Natural killer cell (primary cell): ENCODE measurements at regions not wholly inside any gene's neighbourhood (a gene's known extent, or its start where the extent isn't known, plus 50 kb on each side); places are given as distances from the start of the nearest gene placed in this dataset.

Source experiments
- ATAC-seq, 3 donors: fragments of 150-1000 bp in 2 of 3; fragments of 200-7000 bp in 1 of 3; cut with Tn5 transposase; 1 replicate in 1 of 3; 2 replicates in 2 of 3; pipeline ENCODE4 v1.10.0; 2021; ENCODE audit warnings: mild to moderate bottlenecking in 2 of 3, moderate library complexity in 2 of 3
- DNase-seq, 2 donors: peaks; one replicate each; pipeline versions ENCODE4 v3.0.0 to v3.0.0-alpha.2; 2013 to 2021; ENCODE audit warnings: mixed read lengths in 1 of 2
- H3K27ac ChIP-seq: one replicate; pipeline ENCODE4 v1.5.1; 2013; ENCODE audit warnings: mild to moderate bottlenecking, low read length
- H3K27me3 ChIP-seq: one replicate; pipeline ENCODE4 v1.6.1; 2013; ENCODE audit warnings: low read length; ENCODE audit not compliant: control insufficient read depth, insufficient read depth
- H3K36me3 ChIP-seq: one replicate; pipeline ENCODE4 v1.6.1; 2013; ENCODE audit warnings: low read length; ENCODE audit not compliant: control insufficient read depth, insufficient read depth
- H3K4me1 ChIP-seq: one replicate; pipeline ENCODE4 v1.6.1; 2013; ENCODE audit warnings: low read length; ENCODE audit not compliant: control insufficient read depth, insufficient read depth
- H3K4me3 ChIP-seq: one replicate; pipeline ENCODE4 v1.5.1; 2013; ENCODE audit warnings: low read length
- H3K9me3 ChIP-seq: one replicate; pipeline ENCODE4 v1.6.1; 2013; ENCODE audit warnings: low read length; ENCODE audit not compliant: control insufficient read depth, insufficient read depth
- H3K27ac Mint-ChIP-seq, 2 donors: one replicate each; pipeline ENCODE4 v1.8.0; 2022; ENCODE audit warnings: mild to moderate bottlenecking in 2 of 2, mixed read lengths in 2 of 2, moderate library complexity in 1 of 2
- H3K27me3 Mint-ChIP-seq, 2 donors: one replicate each; pipeline ENCODE4 v1.8.0; 2022; ENCODE audit warnings: low read depth in 2 of 2, mixed read lengths in 2 of 2
- H3K36me3 Mint-ChIP-seq: one replicate; pipeline ENCODE4 v1.8.0; 2022; ENCODE audit warnings: mixed read lengths
- H3K4me1 Mint-ChIP-seq, 2 donors: one replicate each; pipeline ENCODE4 v1.8.0; 2022; ENCODE audit warnings: mixed read lengths in 2 of 2
- H3K4me3 Mint-ChIP-seq: one replicate; pipeline ENCODE4 v1.8.0; 2022; ENCODE audit warnings: mild to moderate bottlenecking, moderate library complexity, mixed read lengths
- H3K9me3 Mint-ChIP-seq, 2 donors: one replicate each; pipeline ENCODE4 v1.8.0; 2022; ENCODE audit warnings: mixed read lengths in 2 of 2
- CTCF ChIP-seq: fragments of 200-600 bp; IDR thresholded peaks from one replicate; pipeline ENCODE4 v1.8.0; 2022; ENCODE audit warnings: antibody characterized with exemption
- WGBS: methylation state at CpG from one replicate; pipeline ENCODE4 v1.1.7; 2013; ENCODE audit warnings: missing lambda C conversion rate; ENCODE audit not compliant: insufficient coverage; 5-methylcytosine and 5-hydroxymethylcytosine counted together
- intact Hi-C: fragments of 100-400 bp; cut with micrococcal nuclease; formaldehyde crosslinking; loops from one replicate; pipeline ENCODE4 v1.14.2; 2022

GRCh38 chr18:53864770-53865169 is 359.7 kb downstream of the MBD2 start:
- H3K9me3 Mint-ChIP-seq, result peaks cover 3 to 5% of the 10 kb centered on the region in 2 donors
- intact Hi-C loops, result no loop called here

GRCh38 chr18:53862921-53863320 is 361.5 kb downstream of the MBD2 start:
- ATAC-seq, result no peak

More at GRCh38 chr18:53864770-53865169, 359.7 kb downstream of the MBD2 start:
- no peaks in the 10 kb centered on the region for H3K9me3 ChIP-seq
- Mint-ChIP-seq H3K27ac (no peak overlapping the region), H3K36me3 (no peaks in the 10 kb centered on the region), H3K27me3 (no peaks in the 10 kb centered on the region), H3K4me1 (no peaks in the 10 kb centered on the region), H3K4me3 (no peak overlapping the region)
- no peak overlapping the region for H3K4me3 ChIP-seq
- H3K36me3 ChIP-seq, result no peaks in the 10 kb centered on the region
- ATAC-seq (no peak), DNase-seq (no peak)
- 65% methylated on average over 4 of the region's 5 CpGs for WGBS
- no peak for TF ChIP-seq CTCF
- H3K27ac ChIP-seq, result no peak overlapping the region
- no peaks in the 10 kb centered on the region for H3K4me1 ChIP-seq
- H3K27me3 ChIP-seq, result no peaks in the 10 kb centered on the region

GRCh38 chr18:53861185-53861584 is 363.3 kb downstream of the MBD2 start:
- no peak for DNase-seq
- intact Hi-C loops, result no loop called here
- Histone ChIP-seq H3K4me3 (no peak overlapping the region), H3K36me3 (no peaks in the 10 kb centered on the region), H3K27me3 (no peaks in the 10 kb centered on the region), H3K9me3 (no peaks in the 10 kb centered on the region), H3K4me1 (no peaks in the 10 kb centered on the region), H3K27ac (no peak overlapping the region)
- WGBS, result no CpG with 5 or more reads among the region's 1 CpG
- Mint-ChIP-seq H3K9me3 (peaks cover 3 to 4% of the 10 kb centered on the region in 2 donors), H3K36me3 (no peaks in the 10 kb centered on the region), H3K4me1 (no peaks in the 10 kb centered on the region), H3K4me3 (no peak overlapping the region), H3K27me3 (no peaks in the 10 kb centered on the region), H3K27ac (no peak overlapping the region)
- no peak for ATAC-seq
- no peak for TF ChIP-seq CTCF

More at GRCh38 chr18:53862921-53863320, 361.5 kb downstream of the MBD2 start:
- Mint-ChIP-seq H3K9me3 (peaks cover 4 to 5% of the 10 kb centered on the region in 2 donors), H3K27ac (no peak overlapping the region), H3K4me3 (no peak overlapping the region), H3K4me1 (no peaks in the 10 kb centered on the region), H3K27me3 (no peaks in the 10 kb centered on the region), H3K36me3 (no peaks in the 10 kb centered on the region)
- Histone ChIP-seq H3K27ac (no peak overlapping the region), H3K4me1 (no peaks in the 10 kb centered on the region), H3K4me3 (no peak overlapping the region), H3K27me3 (no peaks in the 10 kb centered on the region), H3K9me3 (no peaks in the 10 kb centered on the region), H3K36me3 (no peaks in the 10 kb centered on the region)
- DNase-seq, result no peak
- TF ChIP-seq CTCF, result no peak
- intact Hi-C loops, result no loop called here
- 6% methylated on average over 1 of the region's 1 CpG for WGBS

- Histone ChIP-seq H3K4me3 (no peak overlapping the region), H3K36me3 (no peaks in the 10 kb centered on the region), H3K27ac (no peak overlapping the region), H3K27me3 (no peaks in the 10 kb centered on the region), H3K4me1 (no peaks in the 10 kb centered on the region), H3K9me3 (no peaks in the 10 kb centered on the region)
- no peaks in the 10 kb centered on the region for H3K36me3 Mint-ChIP-seq
- H3K27me3 Mint-ChIP-seq, result no peaks in the 10 kb centered on the region
- no peak for ATAC-seq
- no peak for TF ChIP-seq CTCF
- peaks cover 3 to 4% of the 10 kb centered on the region in 2 donors for H3K9me3 Mint-ChIP-seq
- H3K4me3 Mint-ChIP-seq, result no peak overlapping the region
- no peaks in the 10 kb centered on the region for H3K4me1 Mint-ChIP-seq
- WGBS, result 100% methylated on average over 1 of the region's 1 CpG
- intact Hi-C loops, result no loop called here
- no peak for DNase-seq
- no peak overlapping the region for H3K27ac Mint-ChIP-seq
Measured at GRCh38 chr18:53859764-53860163, 364.7 kb downstream of the MBD2 start.
